Prostate gland (tissue), 2 donors: ENCODE measurements at regions not wholly inside any gene's neighbourhood (a gene's known extent, or its start where the extent isn't known, plus 50 kb on each side); places are given as distances from the start of the nearest gene placed in this dataset.

Experiments
- DNase-seq: peaks from one replicate; pipeline ENCODE4 v3.0.0-alpha.2; 2019; ENCODE audit warnings: low spot score
- H3K27ac ChIP-seq, 2 donors: fragments of 200-600 bp; sonication (generic); 2 replicates each; pipeline ENCODE4 v1.5.1; 2017 to 2019
- H3K27me3 ChIP-seq: fragments of 200-600 bp; sonication (generic); replicated peaks from 2 replicates; pipeline ENCODE4 v1.5.1; 2019; ENCODE audit not compliant: insufficient read depth
- H3K36me3 ChIP-seq, 2 donors: fragments of 200-600 bp; sonication (generic); 1 replicate in 1 of 2; 2 replicates in 1 of 2; pipeline versions ENCODE4 v1.5.1 to v1.8.1; 2017 to 2019
- H3K4me1 ChIP-seq: fragments of 200-600 bp; sonication (generic); replicated peaks from 2 replicates; pipeline ENCODE4 v1.5.1; 2019
- H3K4me3 ChIP-seq, 2 donors: fragments of 200-600 bp; sonication (generic); 2 replicates each; pipeline ENCODE4 v1.5.1; 2017 to 2019
- H3K9me3 ChIP-seq: fragments of 200-600 bp; sonication (generic); 2 replicates; pipeline ENCODE4 v1.5.1; 2017
- POLR2A ChIP-seq: fragments of 450-650 bp; IDR thresholded peaks from one replicate; pipeline ENCODE4 v1.6.1; 2016; ENCODE audit warnings: antibody characterized with exemption, mild to moderate bottlenecking
- POLR2AphosphoS5 ChIP-seq: sonication (generic); formaldehyde crosslinking; IDR thresholded peaks from one replicate; pipeline ENCODE4 v1.6.1; 2017; ENCODE audit warnings: antibody characterized with exemption
- WGBS: methylation state at CpG from one replicate; pipeline ENCODE4 v1.1.5; 2018; 5-methylcytosine and 5-hydroxymethylcytosine counted together
- intact Hi-C: fragments of 100-400 bp; cut with DNase I; formaldehyde crosslinking; loops from one replicate; pipeline ENCODE4 v1.14.2; 2022
- TF ChIP-seq, protein P1 (sequence below), 4 experiments: fragments of 200-600 bp in 2 of 4; fragments of 450-650 bp in 2 of 4; sonication (generic) in 2 of 4; IDR thresholded peaks; 1 replicate in 3 of 4; 2 replicates in 1 of 4; pipeline ENCODE4 v1.5.1; 2016 to 2019; ENCODE audit warnings: antibody characterized with exemption in 4 of 4, mild to moderate bottlenecking in 2 of 4, moderate library complexity in 2 of 4

DNA sequence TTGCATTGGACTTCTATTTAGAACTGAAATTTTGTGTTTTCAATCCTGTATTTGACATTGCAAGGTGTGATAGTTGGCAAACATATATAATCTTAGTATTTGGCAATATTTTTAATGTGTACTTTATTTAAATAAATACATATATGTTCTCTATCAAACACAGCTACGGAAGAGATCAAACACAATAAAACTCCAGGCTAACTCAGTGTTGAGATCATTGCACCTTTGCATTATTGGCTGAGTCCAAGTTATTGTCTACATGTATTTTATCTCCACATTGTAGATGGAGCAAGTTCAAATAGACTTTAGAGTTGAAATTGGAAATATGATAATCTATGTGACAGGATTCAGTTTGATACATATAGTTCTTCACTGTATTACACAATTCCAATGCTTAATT is 176.7 kb downstream of the ST6GAL2 start:
- 65% methylated on average over 1 of the region's 1 CpG for WGBS
- Histone ChIP-seq H3K36me3 (no peaks in the 10 kb centered on the region), H3K4me3 (no peak overlapping the region), H3K27me3 (no peaks in the 10 kb centered on the region), H3K4me1 (no peaks in the 10 kb centered on the region), H3K27ac (no peak overlapping the region), H3K9me3 (no peaks in the 10 kb centered on the region)
- no peak for DNase-seq
- TF ChIP-seq, protein P1, sequence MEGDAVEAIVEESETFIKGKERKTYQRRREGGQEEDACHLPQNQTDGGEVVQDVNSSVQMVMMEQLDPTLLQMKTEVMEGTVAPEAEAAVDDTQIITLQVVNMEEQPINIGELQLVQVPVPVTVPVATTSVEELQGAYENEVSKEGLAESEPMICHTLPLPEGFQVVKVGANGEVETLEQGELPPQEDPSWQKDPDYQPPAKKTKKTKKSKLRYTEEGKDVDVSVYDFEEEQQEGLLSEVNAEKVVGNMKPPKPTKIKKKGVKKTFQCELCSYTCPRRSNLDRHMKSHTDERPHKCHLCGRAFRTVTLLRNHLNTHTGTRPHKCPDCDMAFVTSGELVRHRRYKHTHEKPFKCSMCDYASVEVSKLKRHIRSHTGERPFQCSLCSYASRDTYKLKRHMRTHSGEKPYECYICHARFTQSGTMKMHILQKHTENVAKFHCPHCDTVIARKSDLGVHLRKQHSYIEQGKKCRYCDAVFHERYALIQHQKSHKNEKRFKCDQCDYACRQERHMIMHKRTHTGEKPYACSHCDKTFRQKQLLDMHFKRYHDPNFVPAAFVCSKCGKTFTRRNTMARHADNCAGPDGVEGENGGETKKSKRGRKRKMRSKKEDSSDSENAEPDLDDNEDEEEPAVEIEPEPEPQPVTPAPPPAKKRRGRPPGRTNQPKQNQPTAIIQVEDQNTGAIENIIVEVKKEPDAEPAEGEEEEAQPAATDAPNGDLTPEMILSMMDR (IDR thresholded peaks at IDR 0.05) = no peak
- TF ChIP-seq POLR2A (no peak), POLR2AphosphoS5 (no peak)
- intact Hi-C loops = no loop called here

DNA sequence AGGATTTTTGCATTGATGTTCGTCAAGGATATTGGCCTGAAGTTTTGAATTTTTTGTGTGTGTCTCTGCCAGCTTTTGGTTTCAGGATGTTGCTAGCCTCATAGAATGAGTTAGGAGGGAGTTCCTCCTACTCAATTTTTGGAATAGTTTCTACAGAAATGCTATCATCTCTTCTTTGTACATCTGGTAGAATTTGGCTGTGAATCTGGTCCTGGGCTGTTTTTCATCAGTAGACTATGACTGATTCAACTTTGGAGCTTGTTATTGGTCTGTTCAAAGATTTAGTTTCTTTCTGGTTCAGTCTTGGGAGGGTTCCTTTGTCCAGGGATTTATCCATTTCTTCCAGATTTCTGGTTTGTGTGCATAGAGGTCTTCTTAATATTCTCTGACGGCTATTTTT is 166.7 kb downstream of the ST6GAL2 start:
- DNase-seq = no peak
- Histone ChIP-seq H3K9me3 (no peaks in the 10 kb centered on the region), H3K4me3 (no peak overlapping the region), H3K36me3 (no peaks in the 10 kb centered on the region), H3K27me3 (no peaks in the 10 kb centered on the region), H3K27ac (no peak overlapping the region), H3K4me1 (no peaks in the 10 kb centered on the region)
- no peak for TF ChIP-seq POLR2A
- TF ChIP-seq POLR2AphosphoS5 = no peak
- TF ChIP-seq, protein P1 (IDR thresholded peaks at IDR 0.05) = no peak
- intact Hi-C loops = no loop called here
- 71% methylated on average over 2 of the region's 2 CpGs for WGBS

DNA sequence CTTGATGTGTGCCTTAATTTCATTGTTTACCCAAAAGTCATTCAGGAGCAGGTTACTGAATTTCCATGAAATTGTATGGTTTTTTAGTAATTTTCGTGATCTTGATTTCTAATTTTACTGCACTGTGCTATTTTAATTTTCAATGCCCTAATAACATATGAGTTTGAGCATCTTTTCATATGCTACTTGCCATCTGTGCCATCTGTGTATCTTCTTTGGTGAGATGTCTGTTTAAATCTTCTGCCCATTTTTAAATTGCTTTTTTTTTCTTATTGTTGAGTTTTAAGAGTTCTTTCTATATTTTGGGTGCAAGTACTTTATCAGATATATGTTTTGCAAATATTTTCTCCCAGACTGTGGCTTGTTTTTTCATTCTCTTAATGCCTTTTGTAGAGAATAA is 165.9 kb downstream of the ST6GAL2 start:
- no peak overlapping the region for H3K27ac ChIP-seq
- intact Hi-C loops = no loop called here
- no peaks in the 10 kb centered on the region for H3K9me3 ChIP-seq
- H3K4me1 ChIP-seq = no peaks in the 10 kb centered on the region
- WGBS = 91% methylated on average over 1 of the region's 1 CpG
- no peak for DNase-seq
- no peaks in the 10 kb centered on the region for H3K36me3 ChIP-seq
- no peak overlapping the region for H3K4me3 ChIP-seq
- no peaks in the 10 kb centered on the region for H3K27me3 ChIP-seq
- no peak for TF ChIP-seq POLR2AphosphoS5
- TF ChIP-seq, protein P1 (IDR thresholded peaks at IDR 0.05) = no peak
- TF ChIP-seq POLR2A = no peak

DNA sequence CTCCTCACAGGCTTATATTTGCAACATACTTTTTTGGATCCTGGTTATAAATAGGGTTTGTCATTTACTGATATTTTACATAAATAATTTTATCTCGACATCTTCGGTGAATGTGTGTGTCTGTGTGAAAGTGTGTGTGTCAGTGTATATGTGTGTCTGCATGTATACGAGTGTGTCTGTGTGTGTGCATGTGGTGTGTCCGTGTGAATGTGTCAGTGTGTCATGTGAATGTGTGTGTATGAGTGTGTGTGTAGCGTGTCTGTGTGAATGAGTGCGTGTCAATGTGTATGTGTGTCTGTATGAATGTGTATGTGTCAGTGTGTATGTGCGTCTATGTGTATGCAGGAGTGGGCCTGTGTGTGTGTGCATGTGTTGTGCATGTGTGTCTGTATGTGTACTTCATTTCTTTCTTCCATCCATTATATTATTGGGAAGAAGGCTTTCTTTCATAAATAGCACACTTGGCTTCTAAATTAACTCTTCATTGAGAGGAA is 161.6 kb downstream of the ST6GAL2 start:
- TF ChIP-seq, protein P1 (IDR thresholded peaks at IDR 0.05) = no peak
- TF ChIP-seq POLR2AphosphoS5 = no peak
- TF ChIP-seq POLR2A = no peak
- H3K4me3 ChIP-seq = no peak overlapping the region
- DNase-seq = no peak
- no peaks in the 10 kb centered on the region for H3K9me3 ChIP-seq
- 92% methylated on average over 7 of the region's 7 CpGs for WGBS
- no peaks in the 10 kb centered on the region for H3K36me3 ChIP-seq
- H3K27me3 ChIP-seq = no peaks in the 10 kb centered on the region
- no peaks in the 10 kb centered on the region for H3K4me1 ChIP-seq
- H3K27ac ChIP-seq = no peak overlapping the region
- intact Hi-C loops = no loop called here

DNA sequence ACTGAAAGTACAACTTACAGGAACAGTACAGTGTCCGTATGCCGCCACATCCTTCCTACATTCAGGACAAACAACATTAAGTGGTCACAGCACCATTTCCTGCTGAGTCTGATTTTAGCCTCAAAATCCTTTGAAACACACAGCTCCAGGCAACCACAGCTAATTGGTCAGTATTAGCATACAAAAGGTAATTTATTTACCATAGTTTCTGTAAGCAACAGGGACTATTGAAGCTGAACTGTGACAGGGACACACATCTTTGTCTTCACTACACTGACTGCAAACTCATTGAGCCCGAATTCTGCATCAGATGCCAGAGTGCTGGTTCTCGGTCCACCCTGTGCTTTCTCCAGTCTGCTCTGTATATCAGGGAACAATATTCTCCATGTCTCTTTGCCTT is 151.8 kb downstream of the ST6GAL2 start:
- Histone ChIP-seq H3K4me1 (no peaks in the 10 kb centered on the region), H3K27me3 (no peaks in the 10 kb centered on the region), H3K36me3 (no peaks in the 10 kb centered on the region), H3K4me3 (no peak overlapping the region), H3K27ac (no peak overlapping the region), H3K9me3 (no peaks in the 10 kb centered on the region)
- no peak for DNase-seq
- WGBS = 84% methylated on average over 4 of the region's 4 CpGs
- TF ChIP-seq, protein P1 (IDR thresholded peaks at IDR 0.05) = no peak
- TF ChIP-seq POLR2A (no peak), POLR2AphosphoS5 (no peak)
- intact Hi-C loops = no loop called here
